ENCODE measurements at regions not wholly inside any gene's neighbourhood (a gene's known extent, or its start where the extent isn't known, plus 50 kb on each side); places are given as distances from the start of the nearest gene placed in this dataset.

- TF ChIP-seq CTCF (IDR thresholded peaks at IDR 0.05; ENCODE audit: borderline replicate concordance, extremely low read depth, low read length, poor library complexity, severe bottlenecking) (no peak), EZH2 (IDR thresholded peaks at IDR 0.05; ENCODE audit: borderline replicate concordance, low read depth, low read length, severe bottlenecking) (no peak)
Measured at GRCh38 chr12:84036912-84037311, 875.7 kb downstream of the SLC6A15 start.

Data from DND-41 (cell line).